CD4-positive, alpha-beta memory T cell (primary cell): ENCODE measurements at regions not wholly inside any gene's neighbourhood (a gene's known extent, or its start where the extent isn't known, plus 50 kb on each side); places are given as distances from the start of the nearest gene placed in this dataset.

Experiments
- CTCF ChIA-PET: fragments of 350-600 bp; sonication (Branson Sonifier 250); formaldehyde crosslinking; loops from one replicate; lab custom pipeline; 2021; ENCODE audit warnings: inconsistent platforms; ENCODE audit not compliant: partially characterized antibody; lab: Charles Lee
- POLR2A ChIA-PET: fragments of 350-600 bp; sonication (Branson Sonifier 250); formaldehyde crosslinking; loops from one replicate; lab custom pipeline; 2021; ENCODE audit not compliant: partially characterized antibody; lab: Charles Lee
- DNase-seq, 5 donors: peaks; one replicate each; pipeline versions ENCODE4 v3.0.0 to v3.0.0-alpha.2; 2020 to 2022; ENCODE audit warnings: mixed read lengths in 1 of 5
- H3K27ac ChIP-seq: one replicate; pipeline ENCODE4 v1.7.0; 2013; ENCODE audit warnings: low read depth, low read length
- H3K27me3 ChIP-seq: 2 replicates; pipeline ENCODE4 v1.7.0; 2013; ENCODE audit warnings: mild to moderate bottlenecking, low read length, moderate library complexity; ENCODE audit not compliant: insufficient read depth
- H3K36me3 ChIP-seq: 2 replicates; pipeline ENCODE4 v1.7.0; 2013; ENCODE audit warnings: mild to moderate bottlenecking, low read length, moderate library complexity; ENCODE audit not compliant: insufficient read depth
- H3K4me1 ChIP-seq: 2 replicates; pipeline ENCODE4 v1.7.0; 2013; ENCODE audit warnings: mild to moderate bottlenecking, low read length, moderate library complexity; ENCODE audit not compliant: insufficient read depth
- H3K4me3 ChIP-seq, 2 donors: one replicate each; pipeline ENCODE4 v1.7.0; 2013; ENCODE audit warnings: low read length in 2 of 2, mild to moderate bottlenecking in 1 of 2
- H3K9me3 ChIP-seq, 2 donors: one replicate each; pipeline ENCODE4 v1.7.0; 2013; ENCODE audit warnings: low read length in 2 of 2, control low read depth in 1 of 2; ENCODE audit not compliant: control insufficient read depth in 1 of 2
- H3K27ac Mint-ChIP-seq, 7 donors: one replicate each; pipeline ENCODE4 v1.8.0; 2020 to 2021; ENCODE audit warnings: mixed read lengths in 7 of 7, mild to moderate bottlenecking in 6 of 7, inconsistent platforms in 3 of 7, moderate library complexity in 3 of 7
- H3K27me3 Mint-ChIP-seq, 2 donors: one replicate each; pipeline ENCODE4 v1.8.0; 2020 to 2021; ENCODE audit warnings: mixed read lengths in 2 of 2
- H3K36me3 Mint-ChIP-seq, 2 donors: one replicate each; pipeline ENCODE4 v1.8.0; 2020 to 2021; ENCODE audit warnings: mixed read lengths in 2 of 2, inconsistent platforms in 1 of 2, mild to moderate bottlenecking in 1 of 2
- H3K4me1 Mint-ChIP-seq, 4 donors: one replicate each; pipeline ENCODE4 v1.8.0; 2020 to 2021; ENCODE audit warnings: mixed read lengths in 4 of 4, mild to moderate bottlenecking in 1 of 4
- H3K4me3 Mint-ChIP-seq, 8 donors: one replicate each; pipeline ENCODE4 v1.8.0; 2020 to 2021; ENCODE audit warnings: mixed read lengths in 8 of 8, mild to moderate bottlenecking in 7 of 8, moderate library complexity in 6 of 8, inconsistent platforms in 3 of 8
- H3K9me3 Mint-ChIP-seq, 8 donors: one replicate each; pipeline ENCODE4 v1.8.0; 2020 to 2021; ENCODE audit warnings: mixed read lengths in 8 of 8, mild to moderate bottlenecking in 5 of 8, inconsistent platforms in 3 of 8, moderate library complexity in 1 of 8
- intact Hi-C: fragments of 100-400 bp; cut with micrococcal nuclease; formaldehyde crosslinking; loops from one replicate; pipeline ENCODE4 v1.15.1; 2023

- H3K27me3 Mint-ChIP-seq, result peaks cover 4 to 5% of the 10 kb centered on the region in 2 donors
- Histone ChIP-seq H3K4me1 (no peaks in the 10 kb centered on the region), H3K36me3 (no peaks in the 10 kb centered on the region), H3K27me3 (no peaks in the 10 kb centered on the region), H3K4me3 (no peak overlapping the region), H3K9me3 (no peaks in the 10 kb centered on the region), H3K27ac (no peak overlapping the region)
- no peak for DNase-seq
- no peaks in the 10 kb centered on the region for H3K4me1 Mint-ChIP-seq
- H3K36me3 Mint-ChIP-seq, result no peaks in the 10 kb centered on the region
- ChIA-PET POLR2A (no interaction called here), CTCF (interaction anchor here (0.9 kb wide), 1 partner anchor 42 kb away, joined by 3 read pairs; no protein-coding TSS in a partner anchor)
- H3K4me3 Mint-ChIP-seq, result no peak overlapping the region
- no peak overlapping the region for H3K27ac Mint-ChIP-seq
- no peaks in the 10 kb centered on the region for H3K9me3 Mint-ChIP-seq
- intact Hi-C loops, result no loop called here
Measured at GRCh38 chr16:85294810-85295508, 182.7 kb upstream of the CIBAR2 start.

DNA sequence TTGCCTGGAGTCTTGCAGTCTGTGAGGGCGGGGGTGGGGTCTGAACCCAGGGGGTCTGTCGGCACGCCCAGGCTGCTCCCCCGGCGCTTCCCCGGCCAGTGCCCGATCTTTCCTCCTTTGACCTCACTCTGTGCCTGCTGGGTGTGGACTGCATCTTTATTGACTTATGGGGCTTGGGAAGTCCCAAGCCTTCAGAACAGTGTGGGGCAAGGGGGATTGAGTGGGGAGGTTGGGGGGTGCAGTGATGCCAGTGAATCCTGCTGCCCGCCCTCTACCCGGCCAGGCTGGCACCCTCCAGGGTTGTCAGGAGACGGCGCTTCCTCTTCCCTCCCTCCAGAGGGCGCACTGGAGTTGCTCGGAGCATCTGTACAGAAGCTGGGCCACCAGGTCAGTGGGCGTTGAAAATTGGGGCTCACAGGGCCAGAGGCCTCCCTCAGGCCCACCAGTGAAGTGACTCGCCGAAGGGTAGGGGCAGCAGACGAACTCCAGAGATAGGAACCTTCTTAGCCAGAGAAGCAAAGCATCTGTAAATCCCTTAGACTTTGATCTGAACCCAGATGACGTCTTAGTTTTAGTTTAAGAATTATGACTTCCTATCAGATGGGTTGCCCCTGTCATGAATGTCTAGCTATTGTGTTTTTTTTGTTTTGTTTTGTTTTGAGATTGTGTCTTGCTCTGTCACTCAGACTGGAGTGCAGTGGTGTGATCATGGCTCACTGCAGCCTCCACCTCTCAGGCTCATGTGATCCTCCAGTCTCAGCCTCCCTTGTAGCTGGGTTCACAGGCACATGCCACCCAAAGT, 184.8 kb upstream of the CIBAR2 start:
- no peaks in the 10 kb centered on the region for H3K36me3 ChIP-seq
- H3K4me3 ChIP-seq, result no peak overlapping the region
- H3K9me3 ChIP-seq, result no peaks in the 10 kb centered on the region
- intact Hi-C loops, result no loop called here
- POLR2A ChIA-PET, result interaction anchor here (0.6 to 1.1 kb wide), 2 partner anchors 9 to 628 kb away, joined by 3 read pairs; no protein-coding TSS in a partner anchor
- Mint-ChIP-seq H3K4me3 (no peak overlapping the region), H3K27ac (no peak overlapping the region), H3K4me1 (no peaks in the 10 kb centered on the region), H3K9me3 (no peaks in the 10 kb centered on the region), H3K36me3 (no peaks in the 10 kb centered on the region), H3K27me3 (peaks cover 4 to 5% of the 10 kb centered on the region in 2 donors)
- CTCF ChIA-PET, result interaction anchor here (0.8 to 2.1 kb wide), 6 partner anchors 8 to 37 kb away, joined by 3 to 15 read pairs (median 4); no protein-coding TSS in a partner anchor
- DNase-seq, result peak in 3 of 5 donors; percentile 29 to 39 (median 34)
- H3K27ac ChIP-seq, result no peak overlapping the region
- H3K4me1 ChIP-seq, result no peaks in the 10 kb centered on the region
- no peaks in the 10 kb centered on the region for H3K27me3 ChIP-seq

DNA sequence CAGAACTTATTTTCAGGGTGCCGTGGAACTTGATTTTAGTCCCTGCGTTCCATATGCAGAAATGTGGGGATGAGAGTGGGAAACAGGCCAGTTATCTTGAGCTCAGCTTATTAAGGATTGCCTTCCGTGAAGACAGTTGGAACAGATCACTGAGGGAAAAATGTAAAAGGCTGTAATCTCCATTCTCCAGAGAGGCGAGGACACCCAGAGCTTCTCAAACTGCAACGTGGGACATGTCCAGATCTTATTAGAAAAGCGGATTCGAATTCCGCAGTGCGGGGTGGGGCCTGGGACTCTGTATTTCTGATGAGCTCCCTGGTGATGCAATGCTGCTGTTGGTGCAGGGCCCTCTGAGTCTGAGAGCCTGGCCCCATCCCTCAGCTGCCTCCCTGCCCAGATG, 185.6 kb upstream of the CIBAR2 start:
- peaks cover 0 to 3% (median 0%) of the 10 kb centered on the region in 4 donors for H3K4me1 Mint-ChIP-seq

DNA sequence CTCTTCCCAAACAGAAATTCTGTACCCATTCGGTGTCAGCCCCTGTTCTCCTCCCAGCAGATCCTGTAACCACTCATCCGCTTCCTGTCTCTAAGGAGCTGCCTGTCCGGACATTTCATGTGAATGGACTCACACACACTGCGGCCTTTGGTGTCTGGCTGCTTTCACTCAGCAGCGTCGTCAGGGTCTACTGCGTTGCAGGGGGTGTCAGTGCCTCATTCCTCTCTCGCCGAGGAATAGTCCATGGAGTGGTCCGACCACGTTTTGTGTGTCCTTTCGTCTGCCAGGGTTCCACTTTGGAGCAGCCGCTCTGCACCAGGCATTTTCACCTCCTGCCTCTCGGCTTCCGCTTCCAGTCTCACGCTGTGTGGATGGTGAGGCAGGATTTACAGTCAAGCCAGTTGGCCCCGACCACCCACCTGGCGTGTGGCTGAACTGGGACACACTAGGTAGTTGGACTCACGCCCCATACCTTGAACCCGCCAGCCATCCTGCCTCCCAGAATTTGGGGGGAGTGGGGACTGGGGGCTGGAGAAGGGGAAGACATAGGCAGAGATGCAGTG, 188.2 kb upstream of the CIBAR2 start:
- ChIA-PET CTCF (no interaction called here), POLR2A (no interaction called here)

More for the DNA sequence above, 185.6 kb upstream of the CIBAR2 start:
- H3K9me3 Mint-ChIP-seq, result no peaks in the 10 kb centered on the region
- no peak overlapping the region for H3K27ac Mint-ChIP-seq
- DNase-seq, result no peak
- CTCF ChIA-PET, result interaction anchor here (0.8 to 2.1 kb wide), 6 partner anchors 9 to 36 kb away, joined by 3 to 15 read pairs (median 4); no protein-coding TSS in a partner anchor
- H3K27me3 Mint-ChIP-seq, result peaks cover 4 to 5% of the 10 kb centered on the region in 2 donors
- H3K36me3 Mint-ChIP-seq, result no peaks in the 10 kb centered on the region
- POLR2A ChIA-PET, result interaction anchor here (1.1 kb wide), 1 partner anchor 9 kb away, joined by 3 read pairs; no protein-coding TSS in a partner anchor
- Histone ChIP-seq H3K4me1 (peaks cover under 1% of the 10 kb centered on the region), H3K27me3 (no peaks in the 10 kb centered on the region), H3K4me3 (no peak overlapping the region), H3K27ac (no peak overlapping the region), H3K36me3 (no peaks in the 10 kb centered on the region), H3K9me3 (no peaks in the 10 kb centered on the region)
- no peak overlapping the region for H3K4me3 Mint-ChIP-seq
- intact Hi-C loops, result no loop called here

DNA sequence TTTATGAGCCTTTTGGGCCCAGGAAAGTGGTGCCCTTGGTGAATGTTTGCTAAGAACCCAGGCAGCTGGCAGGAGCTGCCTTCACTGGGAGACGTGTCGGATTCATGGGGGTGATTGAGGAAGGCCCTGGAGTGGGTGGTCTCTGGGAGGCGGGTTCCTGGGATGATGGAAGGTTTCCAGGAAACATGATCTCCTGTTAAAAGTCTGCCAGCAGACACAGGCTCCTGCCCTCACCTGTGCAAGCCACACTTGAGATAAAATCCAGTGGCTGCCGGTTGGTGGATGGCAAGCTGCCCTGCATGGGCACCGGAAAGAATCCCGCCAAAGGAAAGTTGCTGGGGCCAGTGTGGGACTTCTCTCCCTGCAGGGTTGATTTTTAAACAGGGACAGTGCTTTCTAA, 189.0 kb upstream of the CIBAR2 start:
- Mint-ChIP-seq H3K36me3 (no peaks in the 10 kb centered on the region), H3K27ac (no peak overlapping the region), H3K4me1 (peaks cover 3 to 18% (median 4%) of the 10 kb centered on the region in 4 donors), H3K4me3 (no peak overlapping the region), H3K9me3 (no peaks in the 10 kb centered on the region), H3K27me3 (peaks cover 2 to 15% of the 10 kb centered on the region in 2 donors)
- no peaks in the 10 kb centered on the region for H3K27me3 ChIP-seq
- ChIA-PET POLR2A (no interaction called here), CTCF (no interaction called here)
- H3K9me3 ChIP-seq, result no peaks in the 10 kb centered on the region
- H3K27ac ChIP-seq, result no peak overlapping the region
- no peak for DNase-seq
- no peak overlapping the region for H3K4me3 ChIP-seq
- peaks cover 17% of the 10 kb centered on the region for H3K4me1 ChIP-seq
- intact Hi-C loops, result no loop called here
- no peaks in the 10 kb centered on the region for H3K36me3 ChIP-seq

More for the DNA sequence above, 188.2 kb upstream of the CIBAR2 start:
- peaks cover 0 to 15% (median under 1%) of the 10 kb centered on the region in 4 donors for H3K4me1 Mint-ChIP-seq
- Histone ChIP-seq H3K4me1 (peaks cover 11% of the 10 kb centered on the region), H3K36me3 (no peaks in the 10 kb centered on the region), H3K4me3 (no peak overlapping the region), H3K27me3 (no peaks in the 10 kb centered on the region), H3K9me3 (no peaks in the 10 kb centered on the region), H3K27ac (no peak overlapping the region)
- H3K9me3 Mint-ChIP-seq, result no peaks in the 10 kb centered on the region
- intact Hi-C loops, result no loop called here
- H3K4me3 Mint-ChIP-seq, result no peak overlapping the region
- no peaks in the 10 kb centered on the region for H3K36me3 Mint-ChIP-seq
- DNase-seq, result no peak
- H3K27ac Mint-ChIP-seq, result no peak overlapping the region
- H3K27me3 Mint-ChIP-seq, result peaks cover 2 to 12% of the 10 kb centered on the region in 2 donors

- no peak overlapping the region for H3K4me3 Mint-ChIP-seq
- POLR2A ChIA-PET, result no interaction called here
- peak overlapping the region in 1 of 7 donors; percentile 47 for H3K27ac Mint-ChIP-seq
Measured at GRCh38 chr16:85302018-85302847, 190.0 kb upstream of the CIBAR2 start.

More at GRCh38 chr16:85302018-85302847, 190.0 kb upstream of the CIBAR2 start:
- intact Hi-C loops, result no loop called here
- Histone ChIP-seq H3K4me3 (no peak overlapping the region), H3K9me3 (no peaks in the 10 kb centered on the region), H3K27ac (no peak overlapping the region), H3K27me3 (no peaks in the 10 kb centered on the region), H3K4me1 (peaks cover 24% of the 10 kb centered on the region), H3K36me3 (no peaks in the 10 kb centered on the region)
- H3K4me1 Mint-ChIP-seq, result peaks cover 4 to 25% (median 8%) of the 10 kb centered on the region in 4 donors
- H3K9me3 Mint-ChIP-seq, result no peaks in the 10 kb centered on the region
- H3K36me3 Mint-ChIP-seq, result no peaks in the 10 kb centered on the region
- no peak for DNase-seq
- CTCF ChIA-PET, result interaction anchor here (1.2 to 1.7 kb wide), 3 partner anchors 27 to 32 kb away, joined by 3 to 4 read pairs (median 4); no protein-coding TSS in a partner anchor
- H3K27me3 Mint-ChIP-seq, result peaks cover 0 to 11% of the 10 kb centered on the region in 2 donors
